Activated CD8-positive, alpha-beta memory T cell treated with anti-CD3 and anti-CD28 coated beads, Interleukin-2, amount 10 ng/mL, durations not matched to agents 7 days and 5 days (primary cell): ENCODE measurements at regions not wholly inside any gene's neighbourhood (a gene's known extent, or its start where the extent isn't known, plus 50 kb on each side); places are given as distances from the start of the nearest gene placed in this dataset.

ENCODE experiments used
- ATAC-seq: fragments of 150-1000 bp; cut with Tn5 transposase; one replicate; pipeline ENCODE4 v1.10.0; 2021; ENCODE audit warnings: moderate library complexity
- CTCF ChIA-PET: fragments of 350-600 bp; sonication (Branson Sonifier 250); formaldehyde crosslinking; loops from one replicate; lab custom pipeline; 2021; ENCODE audit warnings: antibody characterized with exemption; lab: Charles Lee
- DNase-seq: peaks from one replicate; pipeline ENCODE4 v3.0.0-alpha.2; 2020
- H3K27ac Mint-ChIP-seq: one replicate; pipeline ENCODE4 v1.8.0; 2021; ENCODE audit warnings: mild to moderate bottlenecking, mixed read lengths
- H3K27me3 Mint-ChIP-seq: one replicate; pipeline ENCODE4 v1.8.0; 2021; ENCODE audit warnings: mixed read lengths
- H3K36me3 Mint-ChIP-seq: one replicate; pipeline ENCODE4 v1.8.0; 2021; ENCODE audit warnings: mild to moderate bottlenecking, mixed read lengths
- H3K4me1 Mint-ChIP-seq: one replicate; pipeline ENCODE4 v1.8.0; 2021; ENCODE audit warnings: mixed read lengths
- H3K4me3 Mint-ChIP-seq: one replicate; pipeline ENCODE4 v1.8.0; 2021; ENCODE audit warnings: mild to moderate bottlenecking, moderate library complexity, mixed read lengths
- H3K9me3 Mint-ChIP-seq: one replicate; pipeline ENCODE4 v1.8.0; 2022; ENCODE audit warnings: low read depth, mixed read lengths

GRCh38 chrX:51437521-51437920 is 58.9 kb downstream of the NUDT11 start:
- H3K36me3 Mint-ChIP-seq, result no peaks in the 10 kb centered on the region
- no peak overlapping the region for H3K27ac Mint-ChIP-seq
- H3K27me3 Mint-ChIP-seq, result peaks cover 4% of the 10 kb centered on the region
- H3K4me3 Mint-ChIP-seq, result no peak overlapping the region
- DNase-seq (no peak), ATAC-seq (no peak)
- CTCF ChIA-PET, result no interaction called here
- H3K9me3 Mint-ChIP-seq, result no peaks in the 10 kb centered on the region
- H3K4me1 Mint-ChIP-seq, result no peaks in the 10 kb centered on the region

- CTCF ChIA-PET, result no interaction called here
- Mint-ChIP-seq H3K27me3 (peaks cover 4% of the 10 kb centered on the region), H3K4me3 (no peak overlapping the region), H3K36me3 (no peaks in the 10 kb centered on the region), H3K9me3 (no peaks in the 10 kb centered on the region), H3K27ac (no peak overlapping the region), H3K4me1 (no peaks in the 10 kb centered on the region)
- ATAC-seq, result no peak
- no peak for DNase-seq
Observed at GRCh38 chrX:51435101-51435500, 61.3 kb downstream of the NUDT11 start.

GRCh38 chrX:51421972-51422597 is 74.3 kb downstream of the NUDT11 start:
- Mint-ChIP-seq H3K4me3 (no peak overlapping the region), H3K36me3 (no peaks in the 10 kb centered on the region), H3K4me1 (no peaks in the 10 kb centered on the region), H3K9me3 (no peaks in the 10 kb centered on the region), H3K27me3 (peaks cover 2% of the 10 kb centered on the region), H3K27ac (no peak overlapping the region)
- DNase-seq (no peak), ATAC-seq (no peak)
- CTCF ChIA-PET, result interaction anchor here (1.2 to 3.5 kb wide), 2 partner anchors 25 to 85 kb away, joined by 3 to 26 read pairs; no protein-coding TSS in a partner anchor

GRCh38 chrX:51420610-51421009 is 75.8 kb downstream of the NUDT11 start:
- no peak overlapping the region for H3K4me3 Mint-ChIP-seq
- ATAC-seq, result no peak

GRCh38 chrX:51408462-51408861 is 75.8 kb downstream of the NUDT10 start:
- CTCF ChIA-PET, result no interaction called here
- Mint-ChIP-seq H3K4me1 (no peaks in the 10 kb centered on the region), H3K27ac (no peak overlapping the region), H3K9me3 (no peaks in the 10 kb centered on the region), H3K27me3 (no peaks in the 10 kb centered on the region), H3K4me3 (no peak overlapping the region), H3K36me3 (no peaks in the 10 kb centered on the region)
- DNase-seq (no peak), ATAC-seq (no peak)

More at GRCh38 chrX:51420610-51421009, 75.8 kb downstream of the NUDT11 start:
- Mint-ChIP-seq H3K27me3 (peaks cover 2% of the 10 kb centered on the region), H3K4me1 (no peaks in the 10 kb centered on the region), H3K27ac (no peak overlapping the region), H3K36me3 (no peaks in the 10 kb centered on the region), H3K9me3 (no peaks in the 10 kb centered on the region)
- CTCF ChIA-PET, result interaction anchor here (0.7 to 3.5 kb wide), 5 partner anchors 25 to 86 kb away, joined by 3 to 26 read pairs (median 5); no protein-coding TSS in a partner anchor
- no peak for DNase-seq

- Mint-ChIP-seq H3K27ac (no peak overlapping the region), H3K36me3 (no peaks in the 10 kb centered on the region), H3K27me3 (no peaks in the 10 kb centered on the region), H3K9me3 (no peaks in the 10 kb centered on the region), H3K4me1 (no peaks in the 10 kb centered on the region), H3K4me3 (no peak overlapping the region)
- DNase-seq (no peak), ATAC-seq (no peak)
- CTCF ChIA-PET, result no interaction called here
Observed at GRCh38 chrX:51407520-51408409, 75.1 kb downstream of the NUDT10 start.

GRCh38 chrX:51406688-51407519 is 74.3 kb downstream of the NUDT10 start:
- no peak for ATAC-seq
- CTCF ChIA-PET, result no interaction called here
- no peak overlapping the region for H3K27ac Mint-ChIP-seq
- no peaks in the 10 kb centered on the region for H3K9me3 Mint-ChIP-seq
- DNase-seq, result no peak
- no peaks in the 10 kb centered on the region for H3K36me3 Mint-ChIP-seq
- H3K4me1 Mint-ChIP-seq, result no peaks in the 10 kb centered on the region
- no peaks in the 10 kb centered on the region for H3K27me3 Mint-ChIP-seq
- no peak overlapping the region for H3K4me3 Mint-ChIP-seq

GRCh38 chrX:51404445-51404844 is 71.8 kb downstream of the NUDT10 start:
- DNase-seq (no peak), ATAC-seq (no peak)
- Mint-ChIP-seq H3K4me1 (no peaks in the 10 kb centered on the region), H3K4me3 (no peak overlapping the region), H3K9me3 (no peaks in the 10 kb centered on the region), H3K27me3 (no peaks in the 10 kb centered on the region), H3K27ac (no peak overlapping the region), H3K36me3 (no peaks in the 10 kb centered on the region)
- CTCF ChIA-PET, result no interaction called here

GRCh38 chrX:51395810-51396728 is 63.4 kb downstream of the NUDT10 start:
- Mint-ChIP-seq H3K9me3 (peaks cover 2% of the 10 kb centered on the region), H3K27ac (peak overlapping the region; percentile 80), H3K4me3 (peak overlapping the region; percentile 74), H3K4me1 (peaks cover 3% of the 10 kb centered on the region), H3K36me3 (no peaks in the 10 kb centered on the region), H3K27me3 (no peaks in the 10 kb centered on the region)
- CTCF ChIA-PET, result interaction anchor here (1.1 to 1.7 kb wide), 4 partner anchors 24 to 63 kb away, joined by 3 to 5 read pairs (median 3); no protein-coding TSS in a partner anchor
- DNase-seq, result peak; percentile 46
- peak; percentile 86 for ATAC-seq

GRCh38 chrX:51395480-51395809 is 62.8 kb downstream of the NUDT10 start:
- DNase-seq (no peak), ATAC-seq (no peak)
- Mint-ChIP-seq H3K4me3 (peak overlapping the region; percentile 74), H3K36me3 (no peaks in the 10 kb centered on the region), H3K27me3 (no peaks in the 10 kb centered on the region), H3K9me3 (peaks cover 2% of the 10 kb centered on the region), H3K4me1 (peaks cover 3% of the 10 kb centered on the region), H3K27ac (no peak overlapping the region)
- CTCF ChIA-PET, result interaction anchor here (1.2 to 1.4 kb wide), 2 partner anchors 25 to 60 kb away, joined by 3 to 5 read pairs; no protein-coding TSS in a partner anchor
